Astrocyte of the cerebellum (primary cell): ENCODE measurements at regions not wholly inside any gene's neighbourhood (a gene's known extent, or its start where the extent isn't known, plus 50 kb on each side); places are given as distances from the start of the nearest gene placed in this dataset.

Experiments used
- DNase-seq: peaks from one replicate; pipeline ENCODE4 v3.0.0-alpha.2; 2011; ENCODE audit warnings: low read depth
- H3K4me3 ChIP-seq: 2 replicates; pipeline ENCODE4 v1.5.1; 2011; ENCODE audit warnings: mild to moderate bottlenecking, low read depth, low read length, moderate library complexity
- in situ Hi-C: cut with HindIII; loops from 2 replicates; pipeline ENCODE4 v1.10.0; 2017; ENCODE audit warnings: low sequenced_read_pairs
- TF ChIP-seq, protein P1 (sequence below): IDR thresholded peaks from 2 replicates; pipeline ENCODE4 v1.5.1; 2012; ENCODE audit warnings: low read length, low read depth, moderate library complexity, mild to moderate bottlenecking; ENCODE audit errors: missing control alignments

- TF ChIP-seq, protein P1, sequence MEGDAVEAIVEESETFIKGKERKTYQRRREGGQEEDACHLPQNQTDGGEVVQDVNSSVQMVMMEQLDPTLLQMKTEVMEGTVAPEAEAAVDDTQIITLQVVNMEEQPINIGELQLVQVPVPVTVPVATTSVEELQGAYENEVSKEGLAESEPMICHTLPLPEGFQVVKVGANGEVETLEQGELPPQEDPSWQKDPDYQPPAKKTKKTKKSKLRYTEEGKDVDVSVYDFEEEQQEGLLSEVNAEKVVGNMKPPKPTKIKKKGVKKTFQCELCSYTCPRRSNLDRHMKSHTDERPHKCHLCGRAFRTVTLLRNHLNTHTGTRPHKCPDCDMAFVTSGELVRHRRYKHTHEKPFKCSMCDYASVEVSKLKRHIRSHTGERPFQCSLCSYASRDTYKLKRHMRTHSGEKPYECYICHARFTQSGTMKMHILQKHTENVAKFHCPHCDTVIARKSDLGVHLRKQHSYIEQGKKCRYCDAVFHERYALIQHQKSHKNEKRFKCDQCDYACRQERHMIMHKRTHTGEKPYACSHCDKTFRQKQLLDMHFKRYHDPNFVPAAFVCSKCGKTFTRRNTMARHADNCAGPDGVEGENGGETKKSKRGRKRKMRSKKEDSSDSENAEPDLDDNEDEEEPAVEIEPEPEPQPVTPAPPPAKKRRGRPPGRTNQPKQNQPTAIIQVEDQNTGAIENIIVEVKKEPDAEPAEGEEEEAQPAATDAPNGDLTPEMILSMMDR: no peak
- in situ Hi-C loops: loop anchor here (10.0 kb wide), 1 partner anchor 210 kb away; the partner anchor contains the start of genes ZIC1 and ZIC4
- DNase-seq: no peak
- H3K4me3 ChIP-seq: no peak overlapping the region
Observed at GRCh38 chr3:147615035-147615434, 205.9 kb downstream of the ZIC1 start.

DNA sequence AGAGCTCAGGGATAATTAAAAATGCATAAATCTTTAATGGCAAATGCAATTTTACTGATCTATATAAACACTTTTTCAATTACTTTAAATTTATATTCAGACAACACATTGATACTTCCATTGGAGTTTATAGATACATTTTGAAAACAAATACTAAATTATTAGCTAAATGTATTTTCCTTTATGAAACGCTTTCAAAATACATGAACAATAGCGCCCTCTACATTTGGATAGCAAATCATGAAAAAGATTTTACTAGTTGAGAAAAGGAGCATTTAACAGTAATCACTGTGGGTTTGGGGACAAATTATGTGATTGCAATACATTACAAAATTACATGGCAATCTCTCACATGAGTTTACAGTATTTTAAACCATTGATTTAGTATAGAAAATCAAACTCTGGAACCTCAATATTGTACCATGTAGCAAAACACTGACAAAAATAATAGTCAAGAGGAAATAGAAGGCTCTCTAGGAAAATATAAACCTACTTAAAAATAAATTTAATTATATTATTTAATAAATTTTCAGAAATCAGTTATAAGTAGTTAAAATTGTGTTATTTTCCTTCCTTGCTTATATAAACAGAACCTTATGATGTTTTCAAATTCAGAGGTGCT is 207.9 kb downstream of the ZIC1 start:
- TF ChIP-seq, protein P1: no peak
- H3K4me3 ChIP-seq: no peak overlapping the region
- DNase-seq: no peak
- in situ Hi-C loops: loop anchor here (10.0 kb wide), 1 partner anchor 212 kb away; the partner anchor contains the start of genes ZIC1 and ZIC4

- H3K4me3 ChIP-seq: no peak overlapping the region
- TF ChIP-seq, protein P1: no peak
- in situ Hi-C loops: loop anchor here (10.0 kb wide), 1 partner anchor 214 kb away; the partner anchor contains the start of genes ZIC1 and ZIC4
- DNase-seq: no peak
Observed at GRCh38 chr3:147618691-147619090, 209.5 kb downstream of the ZIC1 start.

- TF ChIP-seq, protein P1: no peak
- DNase-seq: peak; percentile 82
- H3K4me3 ChIP-seq: no peak overlapping the region
- in situ Hi-C loops: loop anchor here (10.0 kb wide), 1 partner anchor 215 kb away; the partner anchor contains the start of genes ZIC1 and ZIC4
Observed at GRCh38 chr3:147619921-147620560, 210.9 kb downstream of the ZIC1 start.

- TF ChIP-seq, protein P1: no peak
- in situ Hi-C loops: no loop called here
- peak; percentile 59 for DNase-seq
- no peak overlapping the region for H3K4me3 ChIP-seq
Observed at GRCh38 chr3:147620906-147621305, 211.7 kb downstream of the ZIC1 start.

DNA sequence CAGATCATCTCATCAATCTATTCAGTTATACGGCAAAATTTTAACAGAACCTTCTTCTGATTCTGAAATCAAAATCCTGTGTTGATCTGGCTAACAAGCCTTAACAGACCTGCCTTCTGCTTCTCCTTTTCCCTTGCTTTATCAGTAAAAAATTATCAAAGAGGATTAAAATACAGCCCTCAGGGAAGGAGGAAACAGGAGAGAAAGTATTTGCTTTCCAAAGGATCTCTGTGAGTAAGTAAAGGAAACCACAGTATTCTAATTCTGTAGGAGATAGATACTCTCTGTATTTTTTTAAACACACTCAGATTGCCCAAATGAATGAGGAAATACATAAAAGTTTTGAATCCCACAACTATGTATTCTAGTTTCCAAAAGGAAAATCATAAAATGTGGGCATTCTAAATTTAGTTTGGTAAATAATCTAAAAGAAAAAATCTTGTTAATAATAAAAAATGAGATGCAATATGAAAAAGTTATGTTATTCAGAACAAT is 221.8 kb downstream of the ZIC1 start:
- in situ Hi-C loops: no loop called here

More for the DNA sequence above, 221.8 kb downstream of the ZIC1 start:
- H3K4me3 ChIP-seq: no peak overlapping the region
- no peak for DNase-seq
- TF ChIP-seq, protein P1: no peak
